ENCODE measurements at regions not wholly inside any gene's neighbourhood (a gene's known extent, or its start where the extent isn't known, plus 50 kb on each side); places are given as distances from the start of the nearest gene placed in this dataset.

- no peak for DNase-seq (ENCODE audit: low read depth)
Measured at GRCh38 chr13:21822029-21822428, 151.2 kb downstream of the FGF9 start.

GRCh38 chr13:21823416-21823815 lies 152.5 kb downstream of the FGF9 start:
- no peak for DNase-seq (ENCODE audit: low read depth)

GRCh38 chr13:21823949-21824348 lies 153.1 kb downstream of the FGF9 start:
- no peak for DNase-seq (ENCODE audit: low read depth)

- no peak for DNase-seq (ENCODE audit: low read depth)
Measured at GRCh38 chr13:21825186-21825585, 154.3 kb downstream of the FGF9 start.

- DNase-seq (ENCODE audit: low read depth) = no peak
Measured at GRCh38 chr13:21825801-21826200, 154.9 kb downstream of the FGF9 start.

GRCh38 chr13:21826214-21827015 lies 155.5 kb downstream of the FGF9 start:
- no peak for DNase-seq (ENCODE audit: low read depth)

GRCh38 chr13:21831654-21832324 lies 160.9 kb downstream of the FGF9 start:
- no peak for DNase-seq (ENCODE audit: low read depth)

GRCh38 chr13:21833921-21834320 lies 163.0 kb downstream of the FGF9 start:
- DNase-seq (ENCODE audit: low read depth) = no peak

GRCh38 chr13:21834521-21834920 lies 163.6 kb downstream of the FGF9 start:
- DNase-seq (ENCODE audit: low read depth) = no peak

- DNase-seq (ENCODE audit: low read depth) = no peak
Measured at GRCh38 chr13:21837288-21837687, 166.4 kb downstream of the FGF9 start.

- DNase-seq (ENCODE audit: low read depth) = no peak
Measured at GRCh38 chr13:21837841-21838551, 167.1 kb downstream of the FGF9 start.

GRCh38 chr13:21846605-21847004 lies 175.7 kb downstream of the FGF9 start:
- no peak for DNase-seq (ENCODE audit: low read depth)

GRCh38 chr13:21849323-21849722 lies 178.4 kb downstream of the FGF9 start:
- no peak for DNase-seq (ENCODE audit: low read depth)

- no peak for DNase-seq (ENCODE audit: low read depth)
Measured at GRCh38 chr13:21850013-21851006, 179.4 kb downstream of the FGF9 start.

- DNase-seq (ENCODE audit: low read depth) = no peak
Measured at GRCh38 chr13:21852043-21852442, 181.2 kb downstream of the FGF9 start.

GRCh38 chr13:21853779-21854178 lies 182.9 kb downstream of the FGF9 start:
- no peak for DNase-seq (ENCODE audit: low read depth)

GRCh38 chr13:21868823-21869222 lies 197.9 kb downstream of the FGF9 start:
- DNase-seq (ENCODE audit: low read depth) = no peak

GRCh38 chr13:21871382-21871781 lies 200.5 kb downstream of the FGF9 start:
- no peak for DNase-seq (ENCODE audit: low read depth)

GRCh38 chr13:21871919-21872318 lies 201.0 kb downstream of the FGF9 start:
- no peak for DNase-seq (ENCODE audit: low read depth)

GRCh38 chr13:21872795-21873194 lies 201.9 kb downstream of the FGF9 start:
- DNase-seq (ENCODE audit: low read depth) = no peak

GRCh38 chr13:21875116-21875515 lies 204.2 kb downstream of the FGF9 start:
- no peak for DNase-seq (ENCODE audit: low read depth)
